ENCODE measurements at regions not wholly inside any gene's neighbourhood (a gene's known extent, or its start where the extent isn't known, plus 50 kb on each side); places are given as distances from the start of the nearest gene placed in this dataset.

GRCh38 chr15:31235311-31236183, 91.1 kb upstream of the KLF13 start:
- TF ChIP-seq EZH2 (IDR thresholded peaks at IDR 0.05), result no peak
- TF ChIP-seq POLR2AphosphoS5 (IDR thresholded peaks at IDR 0.05; ENCODE audit: borderline replicate concordance, low read depth, low read length), result no peak

Data from SK-N-MC (cell line).